HCT116 (cell line): ENCODE measurements at regions not wholly inside any gene's neighbourhood (a gene's known extent, or its start where the extent isn't known, plus 50 kb on each side); places are given as distances from the start of the nearest gene placed in this dataset.

Experiments used
- ATAC-seq: fragments of 200-7000 bp; cut with Tn5 transposase; 2 replicates; pipeline ENCODE4 v1.9.1; 2020; ENCODE audit warnings: mild to moderate bottlenecking, moderate library complexity
- BruUV-seq: library from RNA; stranded (reverse); fragments of 400-500 nt; replicated peaks from 2 replicates; lab custom pipeline; 2021; lab: Mats Ljungman, UMichigan
- CTCF ChIA-PET: fragments of 300-600 bp; sonication (Branson Sonifier 250); formaldehyde crosslinking; loops from one replicate; lab custom pipeline; 2021; ENCODE audit warnings: antibody characterized with exemption; lab: Charles Lee
- POLR2A ChIA-PET: fragments of 300-600, 350-600 bp; sonication (Branson Sonifier 250); formaldehyde crosslinking; loops from one replicate; lab custom pipeline; 2021; ENCODE audit warnings: antibody characterized with exemption; lab: Charles Lee
- RAD21 ChIA-PET, 2 experiments: fragments of 300-600 bp; sonication (Branson Sonifier 250); formaldehyde crosslinking; loops; one replicate each; lab custom pipeline; 2023; ENCODE audit warnings: low total read pairs in 2 of 2; ENCODE audit not compliant: uncharacterized antibody in 2 of 2, unreplicated experiment in 2 of 2, low non-redundant PET in 1 of 2; lab: Charles Lee
- DNase-seq: peaks from one replicate; pipeline ENCODE4 v3.0.0-alpha.2; 2010; ENCODE audit warnings: low read depth, low spot score
- H2AFZ ChIP-seq: fragments of 200-600 bp; shearing (Covaris generic), sonication (generic); 2 replicates; pipeline ENCODE4 v1.6.1; 2017; ENCODE audit warnings: low read depth, mixed run types, mixed read lengths, antibody characterized with exemption, low read length; ENCODE audit not compliant: poor library complexity, severe bottlenecking
- H3K27ac ChIP-seq: 2 replicates; pipeline ENCODE4 v1.5.1; 2012; ENCODE audit warnings: low read depth, low read length
- H3K27me3 ChIP-seq: fragments of 200-600 bp; sonication (generic); 2 replicates; pipeline ENCODE4 v1.6.1; 2016; ENCODE audit warnings: mixed run types, low read length, mixed read lengths; ENCODE audit not compliant: insufficient read depth
- H3K36me3 ChIP-seq, 2 experiments: fragments of 200-500 bp in 1 of 2; fragments of 200-600 bp in 1 of 2; sonication (Bioruptor generic) in 1 of 2; sonication (generic) in 1 of 2; 2 replicates each; pipeline versions ENCODE4 v1.5.1 to v1.6.1; 2014 to 2016; ENCODE audit warnings: low read length in 2 of 2, inconsistent platforms in 1 of 2, mixed read lengths in 1 of 2, mixed run types in 1 of 2; ENCODE audit not compliant: insufficient read depth in 2 of 2, control insufficient read depth in 1 of 2
- H3K4me1 ChIP-seq, 2 experiments: fragments of 200-600 bp in 1 of 2; sonication (generic) in 1 of 2; 2 replicates each; pipeline versions ENCODE4 v1.5.1 to v1.6.1; 2012 to 2017; ENCODE audit warnings: low read length in 2 of 2, inconsistent platforms in 1 of 2, mild to moderate bottlenecking in 1 of 2, mixed read lengths in 1 of 2, mixed run types in 1 of 2, moderate library complexity in 1 of 2; ENCODE audit not compliant: insufficient read depth in 2 of 2, control insufficient read depth in 1 of 2
- H3K4me2 ChIP-seq: fragments of 200-600 bp; sonication (generic); 2 replicates; pipeline ENCODE4 v1.6.1; 2017; ENCODE audit warnings: mixed run types, low read length, mixed read lengths
- H3K4me3 ChIP-seq, 2 experiments: fragments of 200-600 bp in 1 of 2; sonication (generic) in 1 of 2; replicated peaks in 1 of 2; 2 replicates each; pipeline ENCODE4 v1.5.1; 2011 to 2016; ENCODE audit warnings: low read length in 2 of 2, control low read depth in 1 of 2, low read depth in 1 of 2, mild to moderate bottlenecking in 1 of 2, mixed read lengths in 1 of 2, mixed run types in 1 of 2
- H3K79me2 ChIP-seq: fragments of 200-600 bp; sonication (generic); 2 replicates; pipeline ENCODE4 v1.6.1; 2017; ENCODE audit warnings: mild to moderate bottlenecking, mixed run types, low read length, moderate library complexity, mixed read lengths; ENCODE audit not compliant: insufficient read depth
- H3K9ac ChIP-seq: fragments of 200-600 bp; sonication (generic); 2 replicates; pipeline ENCODE4 v1.6.1; 2016; ENCODE audit warnings: low read length, mixed read lengths
- H3K9me2 ChIP-seq: fragments of 200-600 bp; sonication (generic), shearing (Covaris generic); 2 replicates; pipeline ENCODE4 v1.6.1; 2017; ENCODE audit warnings: mixed run types, mild to moderate bottlenecking, moderate library complexity; ENCODE audit not compliant: insufficient read depth
- H3K9me3 ChIP-seq, 2 experiments: fragments of 200-500 bp in 1 of 2; fragments of 200-600 bp in 1 of 2; sonication (Bioruptor generic) in 1 of 2; sonication (generic) in 1 of 2; 2 replicates each; pipeline ENCODE4 v1.6.1; 2014 to 2017; ENCODE audit warnings: low read length in 2 of 2, mixed read lengths in 2 of 2, inconsistent platforms in 1 of 2, low read depth in 1 of 2, mild to moderate bottlenecking in 1 of 2, mixed run types in 1 of 2, moderate library complexity in 1 of 2; ENCODE audit not compliant: control insufficient read depth in 1 of 2, insufficient read depth in 1 of 2
- H4K20me1 ChIP-seq: fragments of 200-600 bp; sonication (generic), shearing (Covaris generic); 2 replicates; pipeline ENCODE4 v1.6.1; 2017; ENCODE audit warnings: mixed run types, mild to moderate bottlenecking, moderate library complexity; ENCODE audit not compliant: insufficient read depth
- CBX3 ChIP-seq: IDR thresholded peaks from 2 replicates; pipeline ENCODE4 v1.6.1; 2012; ENCODE audit warnings: low read depth
- CEBPB ChIP-seq: IDR thresholded peaks from 2 replicates; pipeline ENCODE4 v1.6.1; 2012; ENCODE audit warnings: low read depth
- ELF1 ChIP-seq: IDR thresholded peaks from 2 replicates; pipeline ENCODE4 v1.6.1; 2012; ENCODE audit warnings: low read depth, borderline replicate concordance
- FOSL1 ChIP-seq: IDR thresholded peaks from 2 replicates; pipeline ENCODE4 v1.6.1; 2012; ENCODE audit warnings: low read depth
- JUND ChIP-seq: IDR thresholded peaks from 2 replicates; pipeline ENCODE4 v1.6.1; 2012
- POLR2AphosphoS5 ChIP-seq: IDR thresholded peaks from 2 replicates; pipeline ENCODE4 v1.6.1; 2011; ENCODE audit warnings: mild to moderate bottlenecking, low read depth, low read length, moderate library complexity
- SP1 ChIP-seq: IDR thresholded peaks from 2 replicates; pipeline ENCODE4 v1.6.1; 2012; ENCODE audit warnings: low read depth
- intact Hi-C: fragments of 100-400 bp; cut with micrococcal nuclease; formaldehyde crosslinking; loops from 2 replicates; pipeline ENCODE4 v1.10.0; 2022
- TF ChIP-seq, protein P1 (sequence below): IDR thresholded peaks from 2 replicates; pipeline ENCODE4 v1.6.1; 2012
- TF ChIP-seq, protein P2 (sequence below), 3 experiments: fragments of 200-600 bp in 1 of 3; sonication (generic) in 1 of 3; IDR thresholded peaks in 2 of 3; conservative IDR thresholded peaks in 1 of 3; 2 replicates each; pipeline ENCODE4 v1.5.1; 2012 to 2017; ENCODE audit warnings: low read depth in 2 of 3, low read length in 2 of 3, antibody characterized with exemption in 1 of 3, borderline replicate concordance in 1 of 3, control low read depth in 1 of 3, mild to moderate bottlenecking in 1 of 3, mixed read lengths in 1 of 3, mixed run types in 1 of 3, moderate library complexity in 1 of 3; ENCODE audit not compliant: insufficient read depth in 1 of 3

- Histone ChIP-seq H3K4me3 (no peak overlapping the region), H3K4me2 (no peak overlapping the region), H3K9me2 (no peaks in the 10 kb centered on the region), H3K9ac (no peak overlapping the region), H3K79me2 (no peaks in the 10 kb centered on the region), H3K9me3 (no peaks in the 10 kb centered on the region), H3K27ac (no peak overlapping the region), H3K4me1 (no peaks in the 10 kb centered on the region), H3K27me3 (peaks cover 20% of the 10 kb centered on the region), H4K20me1 (no peaks in the 10 kb centered on the region), H2AFZ (no peak overlapping the region), H3K36me3 (no peaks in the 10 kb centered on the region)
- CTCF ChIA-PET: interaction anchor here (1.2 kb wide), 1 partner anchor 35 kb away, joined by 5 read pairs; no protein-coding TSS in a partner anchor
- RAD21 ChIA-PET: no interaction called here
- BruUV-seq: no TSS peak
- ATAC-seq (peak; percentile 53; the same call in 1 of the 2 replicates), DNase-seq (peak; percentile 26)
- TF ChIP-seq CEBPB (peak; percentile 95), POLR2AphosphoS5 (no peak), ELF1 (no peak), CBX3 (peak; percentile 50; the same call in 1 of the 2 replicates), JUND (peak; percentile 26; the same call in 1 of the 2 replicates), SP1 (peak; percentile 27; the same call in 1 of the 2 replicates), FOSL1 (peak; percentile 25; the same call in 1 of the 2 replicates)
- TF ChIP-seq, protein P1, sequence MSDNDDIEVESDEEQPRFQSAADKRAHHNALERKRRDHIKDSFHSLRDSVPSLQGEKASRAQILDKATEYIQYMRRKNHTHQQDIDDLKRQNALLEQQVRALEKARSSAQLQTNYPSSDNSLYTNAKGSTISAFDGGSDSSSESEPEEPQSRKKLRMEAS: peak; percentile 54
- TF ChIP-seq, protein P2, sequence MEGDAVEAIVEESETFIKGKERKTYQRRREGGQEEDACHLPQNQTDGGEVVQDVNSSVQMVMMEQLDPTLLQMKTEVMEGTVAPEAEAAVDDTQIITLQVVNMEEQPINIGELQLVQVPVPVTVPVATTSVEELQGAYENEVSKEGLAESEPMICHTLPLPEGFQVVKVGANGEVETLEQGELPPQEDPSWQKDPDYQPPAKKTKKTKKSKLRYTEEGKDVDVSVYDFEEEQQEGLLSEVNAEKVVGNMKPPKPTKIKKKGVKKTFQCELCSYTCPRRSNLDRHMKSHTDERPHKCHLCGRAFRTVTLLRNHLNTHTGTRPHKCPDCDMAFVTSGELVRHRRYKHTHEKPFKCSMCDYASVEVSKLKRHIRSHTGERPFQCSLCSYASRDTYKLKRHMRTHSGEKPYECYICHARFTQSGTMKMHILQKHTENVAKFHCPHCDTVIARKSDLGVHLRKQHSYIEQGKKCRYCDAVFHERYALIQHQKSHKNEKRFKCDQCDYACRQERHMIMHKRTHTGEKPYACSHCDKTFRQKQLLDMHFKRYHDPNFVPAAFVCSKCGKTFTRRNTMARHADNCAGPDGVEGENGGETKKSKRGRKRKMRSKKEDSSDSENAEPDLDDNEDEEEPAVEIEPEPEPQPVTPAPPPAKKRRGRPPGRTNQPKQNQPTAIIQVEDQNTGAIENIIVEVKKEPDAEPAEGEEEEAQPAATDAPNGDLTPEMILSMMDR (IDR thresholded peaks at IDR 0.05 in 2 of 3, conservative IDR thresholded peaks at IDR 0.05 in 1 of 3; ENCODE audit: borderline replicate concordance in 1 of 3, insufficient read depth in 1 of 3, low read depth in 2 of 3, low read length in 2 of 3): no peak
- POLR2A ChIA-PET: no interaction called here
- intact Hi-C loops: no loop called here
Observed at GRCh38 chr2:217685255-217685605, 317.6 kb downstream of the TNS1 start.
